IMR-90 (cell line): ENCODE measurements at regions not wholly inside any gene's neighbourhood (a gene's known extent, or its start where the extent isn't known, plus 50 kb on each side); places are given as distances from the start of the nearest gene placed in this dataset.

Experiments
- ATAC-seq: fragments of 200-7000 bp; cut with Tn5 transposase; 2 replicates; pipeline ENCODE4 v1.9.1; 2020; ENCODE audit warnings: low read depth, mild to moderate bottlenecking, moderate library complexity
- BruUV-seq: library from RNA; stranded (reverse); fragments of 400-500 nt; replicated peaks from 2 replicates; lab custom pipeline; 2021; lab: Mats Ljungman, UMichigan
- CTCF ChIA-PET: fragments of 300-600 bp; formaldehyde crosslinking; extraction: SDS; loops from one replicate; lab custom pipeline; 2021; ENCODE audit warnings: antibody characterized with exemption; lab: Yijun Ruan, JAX
- POLR2A ChIA-PET: fragments of 300-600 bp; sonication (Branson Sonifier 250); formaldehyde crosslinking; loops from one replicate; lab custom pipeline; 2022; ENCODE audit warnings: antibody characterized with exemption; ENCODE audit not compliant: unreplicated experiment; lab: Charles Lee
- DNase-seq: peaks from one replicate; pipeline ENCODE4 v3.0.0; 2013
- H2AFZ ChIP-seq: replicated peaks from 2 replicates; pipeline ENCODE3; 2013; ENCODE audit warnings: low read length, mild to moderate bottlenecking; ENCODE audit not compliant: poor library complexity
- H2AK5ac ChIP-seq: 2 replicates; pipeline ENCODE4 v1.6.1; 2013; ENCODE audit warnings: low read depth, low read length, inconsistent platforms
- H2AK9ac ChIP-seq: replicated peaks from 2 replicates; pipeline ENCODE3; 2013; ENCODE audit warnings: mild to moderate bottlenecking, low read depth, low read length, moderate library complexity; ENCODE audit not compliant: poor library complexity
- H2BK120ac ChIP-seq: 2 replicates; pipeline ENCODE4 v1.6.1; 2013; ENCODE audit warnings: low read depth, low read length, inconsistent platforms
- H2BK15ac ChIP-seq: 3 replicates; pipeline ENCODE4 v1.6.1; 2013; ENCODE audit warnings: low read depth, low read length, inconsistent platforms
- H2BK20ac ChIP-seq: 2 replicates; pipeline ENCODE4 v1.6.1; 2013; ENCODE audit warnings: low read depth, mild to moderate bottlenecking, inconsistent platforms, low read length, moderate library complexity
- H2BK5ac ChIP-seq: 2 replicates; pipeline ENCODE4 v1.6.1; 2013; ENCODE audit warnings: mild to moderate bottlenecking, low read depth, low read length, inconsistent platforms; ENCODE audit not compliant: poor library complexity, severe bottlenecking
- H3K14ac ChIP-seq: replicated peaks from 2 replicates; pipeline ENCODE4 v1.6.1; 2013; ENCODE audit warnings: low read depth, low read length, inconsistent platforms
- H3K18ac ChIP-seq: 2 replicates; pipeline ENCODE4 v1.6.1; 2013; ENCODE audit warnings: low read depth, low read length, control low read depth
- H3K23ac ChIP-seq: 2 replicates; pipeline ENCODE4 v1.6.1; 2013; ENCODE audit warnings: low read depth, low read length, inconsistent platforms
- H3K27ac ChIP-seq: 2 replicates; pipeline ENCODE4 v1.5.1; 2013; ENCODE audit warnings: mild to moderate bottlenecking, control low read depth, low read length; ENCODE audit not compliant: insufficient read depth
- H3K27me3 ChIP-seq: 2 replicates; pipeline ENCODE4 v1.6.1; 2013; ENCODE audit warnings: low read length; ENCODE audit not compliant: control insufficient read depth, insufficient read depth
- H3K36me3 ChIP-seq: 2 replicates; pipeline ENCODE4 v1.6.1; 2013; ENCODE audit warnings: low read length, mixed read lengths; ENCODE audit not compliant: control insufficient read depth, insufficient read depth
- H3K4ac ChIP-seq: 2 replicates; pipeline ENCODE4 v1.6.1; 2013; ENCODE audit warnings: low read depth, low read length, inconsistent platforms
- H3K4me1 ChIP-seq: 2 replicates; pipeline ENCODE4 v1.6.1; 2013; ENCODE audit warnings: low read length, mixed read lengths; ENCODE audit not compliant: control insufficient read depth, insufficient read depth
- H3K4me2 ChIP-seq: 2 replicates; pipeline ENCODE4 v1.6.1; 2013; ENCODE audit warnings: low read depth, mild to moderate bottlenecking, control low read depth, low read length, moderate library complexity
- H3K4me3 ChIP-seq: 2 replicates; pipeline ENCODE4 v1.5.1; 2013; ENCODE audit warnings: low read depth, mild to moderate bottlenecking, control low read depth, low read length, moderate library complexity; ENCODE audit not compliant: insufficient read depth
- H3K56ac ChIP-seq: 2 replicates; pipeline ENCODE4 v1.6.1; 2013; ENCODE audit warnings: low read length, inconsistent platforms; ENCODE audit not compliant: insufficient read depth; ENCODE audit errors: extremely low read depth
- H3K79me1 ChIP-seq, 2 experiments: 2 replicates each; pipeline ENCODE4 v1.6.1; 2013; ENCODE audit warnings: low read length in 2 of 2, inconsistent platforms in 1 of 2, low read depth in 1 of 2
- H3K9ac ChIP-seq: 2 replicates; pipeline ENCODE4 v1.6.1; 2013; ENCODE audit warnings: low read depth, low read length, control low read depth
- H3K9me1 ChIP-seq: 2 replicates; pipeline ENCODE4 v1.6.1; 2013; ENCODE audit warnings: low read length, inconsistent platforms; ENCODE audit not compliant: insufficient read depth
- H3K9me3 ChIP-seq: 2 replicates; pipeline ENCODE4 v1.6.1; 2013; ENCODE audit warnings: low read length; ENCODE audit not compliant: control insufficient read depth, insufficient read depth
- H4K20me1 ChIP-seq: 2 replicates; pipeline ENCODE4 v1.6.1; 2013; ENCODE audit warnings: low read length, inconsistent platforms; ENCODE audit not compliant: insufficient read depth
- H4K5ac ChIP-seq: 2 replicates; pipeline ENCODE4 v1.6.1; 2013; ENCODE audit warnings: mild to moderate bottlenecking, low read depth, low read length, control low read depth
- H4K8ac ChIP-seq, 2 experiments: 2 replicates each; pipeline ENCODE4 v1.6.1; 2013; ENCODE audit warnings: low read depth in 2 of 2, low read length in 2 of 2, control low read depth in 1 of 2, inconsistent platforms in 1 of 2
- H4K91ac ChIP-seq: 2 replicates; pipeline ENCODE4 v1.6.1; 2013; ENCODE audit warnings: low read depth, low read length, inconsistent platforms; ENCODE audit not compliant: insufficient read depth
- BHLHE40 ChIP-seq: fragments of 150-350 bp; IDR thresholded peaks from 2 replicates; pipeline ENCODE4 v1.6.1; 2016; ENCODE audit warnings: mild to moderate bottlenecking, low read depth, low read length
- FOS ChIP-seq: fragments of 150-350 bp; IDR thresholded peaks from 2 replicates; pipeline ENCODE4 v1.6.1; 2016; ENCODE audit warnings: low read depth, low read length
- MAFK ChIP-seq: IDR thresholded peaks from 2 replicates; pipeline ENCODE4 v1.6.1; 2012; ENCODE audit warnings: low read depth, low read length, improper control_type of control experiment
- WGBS, 2 experiments: methylation state at CpG; one replicate each; pipeline versions ENCODE4 v1.1.5 to v1.1.7; 2013; ENCODE audit warnings: missing lambda C conversion rate in 2 of 2; ENCODE audit not compliant: insufficient read length in 1 of 2; ENCODE audit errors: extremely low coverage in 2 of 2; 5-methylcytosine and 5-hydroxymethylcytosine counted together
- dilution Hi-C: fragments of 300-500 bp; cut with HindIII; formaldehyde crosslinking; loops from one replicate; pipeline ENCODE4 v1.14.3; 2018; ENCODE audit warnings: low sequenced_read_pairs; ENCODE audit not compliant: unreplicated experiment
- in situ Hi-C: fragments of 300-500 bp; cut with MboI; formaldehyde crosslinking; loops from 3 replicates; pipeline ENCODE4 v1.14.3; 2019; ENCODE audit warnings: low sequenced_read_pairs, inconsistent platforms, mixed read lengths
- intact Hi-C: fragments of 100-400 bp; cut with micrococcal nuclease; formaldehyde crosslinking; loops from 2 replicates; pipeline ENCODE4 v1.10.0; 2022
- TF ChIP-seq, protein P1 (sequence below): fragments of 150-350 bp; IDR thresholded peaks from 2 replicates; pipeline ENCODE4 v1.6.1; 2017; ENCODE audit warnings: mild to moderate bottlenecking, antibody characterized with exemption, low read length, low read depth

DNA sequence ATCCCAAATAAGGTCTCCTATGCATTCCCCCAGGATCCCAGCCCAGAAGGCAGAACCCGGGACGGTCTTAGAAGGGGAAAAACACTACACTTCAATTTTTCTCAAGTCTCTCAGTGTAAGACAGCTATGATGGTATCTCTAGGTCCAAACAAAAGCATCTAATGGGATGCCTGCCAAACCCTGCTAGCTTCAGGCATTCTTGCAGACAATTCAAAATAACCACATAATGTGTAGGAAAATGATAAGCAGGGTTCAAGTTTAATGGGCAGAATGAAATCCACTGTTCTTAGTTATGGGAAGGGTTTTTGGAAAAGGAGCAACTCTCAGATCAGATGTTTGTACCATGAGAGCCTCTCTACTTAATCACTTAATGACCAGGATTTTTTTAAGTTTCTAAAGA lies 119.8 kb upstream of the ANO1 start:
- H3K27ac ChIP-seq = peak overlapping the region; percentile 97
- peaks cover 29% of the 10 kb centered on the region for H3K4me1 ChIP-seq
- no peaks in the 10 kb centered on the region for H3K9me3 ChIP-seq
- H3K4me2 ChIP-seq = peak overlapping the region; percentile 19; the same call in 1 of the 2 replicates
- H3K23ac ChIP-seq = peak overlapping the region; percentile 92; the same call in 1 of the 2 replicates
- ATAC-seq (peak; percentile 48), DNase-seq (peak; percentile 93)
- CTCF ChIA-PET = no interaction called here
- in situ Hi-C loops = no loop called here
- BruUV-seq = no TSS peak
- H2BK120ac ChIP-seq = peak overlapping the region; percentile 98
- H2BK5ac ChIP-seq = peak overlapping the region; percentile 25
- H3K9ac ChIP-seq = peak overlapping the region; percentile 45; the same call in 1 of the 2 replicates
- H3K4me3 ChIP-seq = no peak overlapping the region
- H3K18ac ChIP-seq = peak overlapping the region; percentile 96; the same call in 1 of the 2 replicates
- TF ChIP-seq FOS (no peak), BHLHE40 (no peak), MAFK (no peak)
- TF ChIP-seq, protein P1, sequence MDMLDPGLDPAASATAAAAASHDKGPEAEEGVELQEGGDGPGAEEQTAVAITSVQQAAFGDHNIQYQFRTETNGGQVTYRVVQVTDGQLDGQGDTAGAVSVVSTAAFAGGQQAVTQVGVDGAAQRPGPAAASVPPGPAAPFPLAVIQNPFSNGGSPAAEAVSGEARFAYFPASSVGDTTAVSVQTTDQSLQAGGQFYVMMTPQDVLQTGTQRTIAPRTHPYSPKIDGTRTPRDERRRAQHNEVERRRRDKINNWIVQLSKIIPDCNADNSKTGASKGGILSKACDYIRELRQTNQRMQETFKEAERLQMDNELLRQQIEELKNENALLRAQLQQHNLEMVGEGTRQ = no peak
- dilution Hi-C loops = no loop called here
- H4K91ac ChIP-seq = peak overlapping the region; percentile 95
- H3K79me1 ChIP-seq = 0 out of 4 replicates have a peak, but pooled peaks cover 0 to 4% of the 10 kb centered on the region in 2 experiments
- POLR2A ChIA-PET = no interaction called here
- peak overlapping the region; percentile 71 to 86; a peak in 2 of 4 replicates for H4K8ac ChIP-seq
- peaks cover 17% of the 10 kb centered on the region for H3K9me1 ChIP-seq
- no peaks in the 10 kb centered on the region for H3K27me3 ChIP-seq
- peak overlapping the region; percentile 59; the same call in 1 of the 2 replicates for H3K56ac ChIP-seq
- peak overlapping the region; percentile 92 for H2BK20ac ChIP-seq
- intact Hi-C loops = no loop called here
- H4K20me1 ChIP-seq = no peaks in the 10 kb centered on the region
- H3K36me3 ChIP-seq = no peaks in the 10 kb centered on the region
- H2AK9ac ChIP-seq = no peak overlapping the region
- H2AFZ ChIP-seq = peak overlapping the region; percentile 61
- H2AK5ac ChIP-seq = peak overlapping the region; percentile 99
- peak overlapping the region; percentile 98 for H3K4ac ChIP-seq
- H2BK15ac ChIP-seq = peak overlapping the region; percentile 96; the same call in 2 of the 3 replicates
- peak overlapping the region; percentile 88; the same call in 1 of the 2 replicates for H4K5ac ChIP-seq
- H3K14ac ChIP-seq = peak overlapping the region; percentile 93
- WGBS, 2 experiments = no CpG with 5 or more reads among the region's 2 CpGs
